Panc1 (cell line): ENCODE measurements at regions not wholly inside any gene's neighbourhood (a gene's known extent, or its start where the extent isn't known, plus 50 kb on each side); places are given as distances from the start of the nearest gene placed in this dataset.

Experiments
- ATAC-seq: fragments of 200-7000 bp; cut with Tn5 transposase; 2 replicates; pipeline ENCODE4 v1.9.1; 2020; ENCODE audit warnings: mild to moderate bottlenecking, moderate library complexity
- BruUV-seq: library from RNA; stranded (reverse); fragments of 400-500 nt; replicated peaks from 2 replicates; lab custom pipeline; 2021; lab: Mats Ljungman, UMichigan
- CTCF ChIA-PET: fragments of 300-600 bp; sonication (Branson Sonifier 250); formaldehyde crosslinking; loops from one replicate; lab custom pipeline; 2022; ENCODE audit warnings: antibody characterized with exemption; lab: Charles Lee
- POLR2A ChIA-PET: fragments of 300-600 bp; sonication (Branson Sonifier 250); formaldehyde crosslinking; loops from one replicate; lab custom pipeline; 2022; ENCODE audit warnings: antibody characterized with exemption; lab: Charles Lee
- DNase-seq: peaks from one replicate; pipeline ENCODE4 v3.0.0-alpha.2; 2010; ENCODE audit warnings: low read depth, low spot score
- H3K27ac ChIP-seq: 2 replicates; pipeline ENCODE4 v1.5.1; 2011; ENCODE audit warnings: mild to moderate bottlenecking, low read length, inconsistent platforms
- H3K27me3 ChIP-seq: fragments of 200-500 bp; sonication (Bioruptor generic); 2 replicates; pipeline ENCODE4 v1.6.0; 2014; ENCODE audit warnings: low read length, inconsistent platforms; ENCODE audit not compliant: control insufficient read depth, insufficient read depth
- H3K36me3 ChIP-seq: fragments of 200-500 bp; sonication (Bioruptor generic); 2 replicates; pipeline ENCODE4 v1.5.1; 2014; ENCODE audit warnings: inconsistent platforms, mild to moderate bottlenecking, low read length, moderate library complexity; ENCODE audit not compliant: control insufficient read depth, insufficient read depth
- H3K4me1 ChIP-seq: 2 replicates; pipeline ENCODE4 v1.5.1; 2011; ENCODE audit warnings: inconsistent platforms, mild to moderate bottlenecking, low read length, moderate library complexity; ENCODE audit not compliant: control insufficient read depth, insufficient read depth
- H3K4me3 ChIP-seq, 2 experiments: 2 replicates each; pipeline ENCODE4 v1.5.1; 2011 to 2012; ENCODE audit warnings: low read depth in 2 of 2, low read length in 2 of 2, mild to moderate bottlenecking in 2 of 2, inconsistent platforms in 1 of 2, moderate library complexity in 1 of 2
- H3K9me3 ChIP-seq: fragments of 200-500 bp; sonication (Bioruptor generic); 2 replicates; pipeline ENCODE4 v1.5.1; 2014; ENCODE audit warnings: low read depth, mild to moderate bottlenecking, inconsistent platforms, low read length, moderate library complexity; ENCODE audit not compliant: control insufficient read depth, insufficient read depth
- CTCF ChIP-seq: fragments of 450-650 bp; IDR thresholded peaks from 2 replicates; pipeline ENCODE4 v1.5.1; 2017; ENCODE audit warnings: mild to moderate bottlenecking
- POLR2AphosphoS5 ChIP-seq: IDR thresholded peaks from 2 replicates; pipeline ENCODE4 v1.6.1; 2012; ENCODE audit warnings: mild to moderate bottlenecking, low read depth, low read length, moderate library complexity
- REST ChIP-seq, 2 experiments: IDR thresholded peaks; 2 replicates each; pipeline ENCODE4 v1.6.1; 2011 to 2012; ENCODE audit warnings: low read depth in 2 of 2, control low read depth in 1 of 2, low read length in 1 of 2, mild to moderate bottlenecking in 1 of 2, moderate library complexity in 1 of 2; ENCODE audit not compliant: insufficient read depth in 1 of 2
- SIN3A ChIP-seq: IDR thresholded peaks from 2 replicates; pipeline ENCODE4 v1.6.1; 2012; ENCODE audit warnings: low read depth, mild to moderate bottlenecking, low read length, moderate library complexity, borderline replicate concordance; ENCODE audit not compliant: insufficient read depth
- TCF7L2 ChIP-seq: IDR thresholded peaks from 2 replicates; pipeline ENCODE4 v1.6.1; 2011; ENCODE audit warnings: mild to moderate bottlenecking, low read depth, low read length, inconsistent platforms
- in situ Hi-C: cut with HindIII; loops from 2 replicates; pipeline ENCODE4 v1.10.0; 2016; ENCODE audit warnings: low sequenced_read_pairs, low pct_unique_long_range_greater_than_20kb
- intact Hi-C: fragments of 100-400 bp; cut with micrococcal nuclease; formaldehyde crosslinking; loops from one replicate; pipeline ENCODE4 v1.10.0; 2022; ENCODE audit not compliant: unreplicated experiment

GRCh38 chr5:5609935-5610334, 187.5 kb downstream of the ICE1 start:
- CTCF ChIA-PET: no interaction called here
- TF ChIP-seq CTCF (no peak), REST (IDR thresholded peaks at IDR 0.05; ENCODE audit: insufficient read depth in 1 of 2, low read depth in 2 of 2, low read length in 1 of 2) (no peak), POLR2AphosphoS5 (no peak)
- no peak overlapping the region for H3K27ac ChIP-seq
- in situ Hi-C loops: no loop called here
- POLR2A ChIA-PET: no interaction called here
- no peaks in the 10 kb centered on the region for H3K27me3 ChIP-seq
- intact Hi-C loops: no loop called here
- BruUV-seq: no TSS peak
- H3K9me3 ChIP-seq: no peaks in the 10 kb centered on the region
- H3K4me1 ChIP-seq: no peaks in the 10 kb centered on the region
- H3K36me3 ChIP-seq: no peaks in the 10 kb centered on the region
- ATAC-seq (no peak), DNase-seq (no peak)
- no peak overlapping the region for H3K4me3 ChIP-seq

GRCh38 chr5:5605170-5605764, 182.8 kb downstream of the ICE1 start:
- in situ Hi-C loops: no loop called here

More at GRCh38 chr5:5605170-5605764, 182.8 kb downstream of the ICE1 start:
- intact Hi-C loops: no loop called here
- Histone ChIP-seq H3K4me3 (no peak overlapping the region), H3K36me3 (no peaks in the 10 kb centered on the region), H3K27me3 (no peaks in the 10 kb centered on the region), H3K9me3 (no peaks in the 10 kb centered on the region), H3K27ac (no peak overlapping the region), H3K4me1 (no peaks in the 10 kb centered on the region)
- no peak for DNase-seq
- BruUV-seq: no TSS peak
- no peak for ATAC-seq
- ChIA-PET POLR2A (no interaction called here), CTCF (no interaction called here)
- TF ChIP-seq POLR2AphosphoS5 (no peak), SIN3A (no peak), REST (IDR thresholded peaks at IDR 0.05; ENCODE audit: insufficient read depth in 1 of 2, low read depth in 2 of 2, low read length in 1 of 2) (no peak), TCF7L2 (no peak), CTCF (no peak)
